GM12801 (cell line): ENCODE measurements at regions not wholly inside any gene's neighbourhood (a gene's known extent, or its start where the extent isn't known, plus 50 kb on each side); places are given as distances from the start of the nearest gene placed in this dataset.

ENCODE experiments used
- CTCF ChIP-seq: IDR thresholded peaks from one replicate; pipeline ENCODE4 v1.5.1; 2011; ENCODE audit warnings: control low read depth; ENCODE audit not compliant: insufficient read length; ENCODE audit errors: extremely low read depth

GRCh38 chr14:65255583-65256461, 153.5 kb upstream of the MAX start:
- no peak for TF ChIP-seq CTCF

- no peak for TF ChIP-seq CTCF
These were observed 154.4 kb upstream of the MAX start for GRCh38 chr14:65256714-65257113.

- no peak for TF ChIP-seq CTCF
These were observed 155.1 kb upstream of the FUT8 start for GRCh38 chr14:65257425-65257824.

GRCh38 chr14:65258391-65258790, 154.1 kb upstream of the FUT8 start:
- no peak for TF ChIP-seq CTCF

GRCh38 chr14:65259000-65259399, 153.5 kb upstream of the FUT8 start:
- no peak for TF ChIP-seq CTCF

- TF ChIP-seq CTCF = no peak
These were observed 151.7 kb upstream of the FUT8 start for GRCh38 chr14:65260786-65261185.

- TF ChIP-seq CTCF = no peak
These were observed 151.1 kb upstream of the FUT8 start for GRCh38 chr14:65261425-65261920.
